Activated B cell treated with CpG ODN at 0.5 μM for 24 hours (primary cell): ENCODE measurements at regions not wholly inside any gene's neighbourhood (a gene's known extent, or its start where the extent isn't known, plus 50 kb on each side); places are given as distances from the start of the nearest gene placed in this dataset.

ENCODE experiments used
- ATAC-seq: fragments of 200-7000 bp; cut with Tn5 transposase; one replicate; pipeline ENCODE4 v1.10.0; 2021; ENCODE audit warnings: low read depth, mild to moderate bottlenecking, moderate library complexity
- CTCF ChIA-PET: fragments of 350-600 bp; sonication (Branson Sonifier 250); formaldehyde crosslinking; loops from one replicate; lab custom pipeline; 2021; ENCODE audit warnings: antibody characterized with exemption; lab: Charles Lee
- POLR2A ChIA-PET: fragments of 350-600 bp; sonication (Branson Sonifier 250); formaldehyde crosslinking; loops from one replicate; lab custom pipeline; 2021; ENCODE audit warnings: antibody characterized with exemption; lab: Charles Lee
- DNase-seq: peaks from one replicate; pipeline ENCODE4 v3.0.0; 2022
- H3K27ac Mint-ChIP-seq: one replicate; pipeline ENCODE4 v1.8.0; 2020; ENCODE audit warnings: mixed read lengths
- H3K27me3 Mint-ChIP-seq: one replicate; pipeline ENCODE4 v1.8.0; 2021; ENCODE audit warnings: mixed read lengths
- H3K36me3 Mint-ChIP-seq: one replicate; pipeline ENCODE4 v1.8.0; 2021; ENCODE audit warnings: low read depth, mixed read lengths
- H3K4me1 Mint-ChIP-seq: one replicate; pipeline ENCODE4 v1.8.0; 2021; ENCODE audit warnings: mixed read lengths
- H3K4me3 Mint-ChIP-seq: one replicate; pipeline ENCODE4 v1.8.0; 2020; ENCODE audit warnings: mild to moderate bottlenecking, mixed read lengths
- H3K9me3 Mint-ChIP-seq: one replicate; pipeline ENCODE4 v1.8.0; 2020; ENCODE audit warnings: mixed read lengths
- intact Hi-C: fragments of 100-400 bp; cut with micrococcal nuclease; formaldehyde crosslinking; loops from one replicate; pipeline ENCODE4 v1.15.1; 2024
- TF ChIP-seq, protein P1 (sequence below): fragments of 200-600 bp; IDR thresholded peaks from one replicate; pipeline ENCODE4 v1.8.0; 2022; ENCODE audit warnings: antibody characterized with exemption, mild to moderate bottlenecking

DNA sequence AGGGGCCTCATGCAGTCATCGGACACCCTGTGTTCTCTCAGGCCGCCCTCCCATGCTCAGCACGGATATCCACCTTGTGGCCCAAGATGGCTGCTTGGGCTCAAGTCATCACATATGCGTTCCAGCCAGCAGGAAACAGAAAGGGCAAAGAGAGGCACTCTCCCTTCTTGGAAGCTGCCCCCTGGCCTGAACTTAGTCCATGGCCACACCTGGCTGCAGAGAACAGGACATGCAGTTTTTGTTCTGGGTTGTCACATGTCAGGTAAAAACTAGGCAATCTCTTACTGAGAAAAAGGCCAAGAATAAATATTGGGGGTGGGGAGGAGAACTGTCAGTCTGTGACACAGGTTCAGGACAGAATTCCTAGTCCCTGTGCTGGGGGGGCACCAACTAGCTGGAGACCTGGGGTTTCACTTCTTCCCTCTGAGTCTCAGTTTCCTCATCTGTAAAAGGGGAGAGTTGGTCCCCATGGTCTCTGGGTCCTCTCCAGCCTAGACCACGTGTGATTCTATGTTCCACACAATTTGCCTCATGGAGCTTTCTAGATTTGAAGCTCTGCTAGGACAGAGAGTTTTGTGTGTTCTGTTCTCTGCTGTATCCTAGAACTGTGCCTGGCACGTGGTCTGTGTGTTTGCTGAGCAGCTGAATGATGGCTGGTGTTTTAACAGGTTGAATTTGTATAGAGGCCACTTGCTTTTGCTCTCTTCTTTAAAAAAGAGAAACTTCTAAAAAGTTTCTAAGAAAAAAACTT, 107.2 kb upstream of the ANO1 start:
- H3K4me1 Mint-ChIP-seq, result peaks cover 24% of the 10 kb centered on the region
- TF ChIP-seq, protein P1, sequence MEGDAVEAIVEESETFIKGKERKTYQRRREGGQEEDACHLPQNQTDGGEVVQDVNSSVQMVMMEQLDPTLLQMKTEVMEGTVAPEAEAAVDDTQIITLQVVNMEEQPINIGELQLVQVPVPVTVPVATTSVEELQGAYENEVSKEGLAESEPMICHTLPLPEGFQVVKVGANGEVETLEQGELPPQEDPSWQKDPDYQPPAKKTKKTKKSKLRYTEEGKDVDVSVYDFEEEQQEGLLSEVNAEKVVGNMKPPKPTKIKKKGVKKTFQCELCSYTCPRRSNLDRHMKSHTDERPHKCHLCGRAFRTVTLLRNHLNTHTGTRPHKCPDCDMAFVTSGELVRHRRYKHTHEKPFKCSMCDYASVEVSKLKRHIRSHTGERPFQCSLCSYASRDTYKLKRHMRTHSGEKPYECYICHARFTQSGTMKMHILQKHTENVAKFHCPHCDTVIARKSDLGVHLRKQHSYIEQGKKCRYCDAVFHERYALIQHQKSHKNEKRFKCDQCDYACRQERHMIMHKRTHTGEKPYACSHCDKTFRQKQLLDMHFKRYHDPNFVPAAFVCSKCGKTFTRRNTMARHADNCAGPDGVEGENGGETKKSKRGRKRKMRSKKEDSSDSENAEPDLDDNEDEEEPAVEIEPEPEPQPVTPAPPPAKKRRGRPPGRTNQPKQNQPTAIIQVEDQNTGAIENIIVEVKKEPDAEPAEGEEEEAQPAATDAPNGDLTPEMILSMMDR, result no peak
- POLR2A ChIA-PET, result no interaction called here
- H3K9me3 Mint-ChIP-seq, result no peaks in the 10 kb centered on the region
- DNase-seq, result no peak
- H3K36me3 Mint-ChIP-seq, result no peaks in the 10 kb centered on the region
- CTCF ChIA-PET, result no interaction called here
- H3K27me3 Mint-ChIP-seq, result peaks cover 8% of the 10 kb centered on the region
- intact Hi-C loops, result no loop called here
- no peak overlapping the region for H3K27ac Mint-ChIP-seq
- H3K4me3 Mint-ChIP-seq, result no peak overlapping the region
- ATAC-seq, result no peak

DNA sequence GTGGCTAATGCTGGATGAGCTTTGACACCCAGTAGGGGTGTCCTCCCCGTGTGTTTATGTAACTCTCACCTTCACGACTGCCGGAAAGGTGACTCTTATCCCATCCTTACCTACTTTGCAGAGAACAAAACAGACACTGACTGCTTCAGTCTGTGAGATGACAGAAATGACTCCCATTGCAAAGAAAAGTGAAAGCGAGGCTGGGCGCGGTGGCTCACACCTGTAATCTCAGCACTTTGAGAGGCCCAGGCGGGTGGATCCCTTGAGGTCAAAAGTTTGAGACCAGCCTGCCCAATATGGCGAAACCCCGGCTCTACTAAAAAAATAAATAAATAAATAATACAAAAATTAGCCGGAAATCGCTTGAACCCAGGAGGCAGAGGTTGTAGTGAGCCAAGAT, 106.4 kb upstream of the ANO1 start:
- no peak for DNase-seq
- no peak for ATAC-seq
- Mint-ChIP-seq H3K9me3 (no peaks in the 10 kb centered on the region), H3K4me3 (no peak overlapping the region), H3K27ac (no peak overlapping the region), H3K4me1 (peaks cover 24% of the 10 kb centered on the region), H3K36me3 (no peaks in the 10 kb centered on the region), H3K27me3 (peaks cover 8% of the 10 kb centered on the region)
- POLR2A ChIA-PET, result no interaction called here
- intact Hi-C loops, result no loop called here
- CTCF ChIA-PET, result no interaction called here
- TF ChIP-seq, protein P1, result no peak

DNA sequence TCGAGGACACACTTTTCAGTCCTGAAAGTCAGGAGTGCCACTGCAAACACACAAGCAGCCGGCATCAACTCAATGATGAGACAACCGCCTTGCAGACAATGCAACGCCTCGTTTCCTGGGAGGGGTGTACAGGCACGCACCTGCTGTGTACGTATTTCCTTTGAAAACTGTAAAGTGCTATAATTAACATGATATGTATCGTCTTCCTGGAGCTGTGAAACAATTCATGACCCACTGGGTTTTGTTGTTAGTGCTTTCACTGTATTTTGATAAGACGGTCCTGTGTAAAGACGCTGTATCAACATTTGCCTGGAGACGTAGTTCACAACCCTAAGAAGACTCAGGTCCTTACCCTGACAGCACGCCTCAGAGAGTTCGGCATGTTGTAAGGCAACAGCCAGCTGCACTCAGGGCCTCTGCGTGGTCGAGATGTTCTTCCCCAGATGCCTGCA, 105.7 kb upstream of the ANO1 start:
- H3K27ac Mint-ChIP-seq, result peak overlapping the region; percentile 54
- DNase-seq, result no peak
- peaks cover 8% of the 10 kb centered on the region for H3K27me3 Mint-ChIP-seq
- no peaks in the 10 kb centered on the region for H3K36me3 Mint-ChIP-seq
- intact Hi-C loops, result no loop called here
- POLR2A ChIA-PET, result no interaction called here
- peak; percentile 66 for ATAC-seq
- TF ChIP-seq, protein P1, result no peak
- H3K4me1 Mint-ChIP-seq, result peaks cover 24% of the 10 kb centered on the region
- H3K9me3 Mint-ChIP-seq, result no peaks in the 10 kb centered on the region
- CTCF ChIA-PET, result no interaction called here
- peak overlapping the region; percentile 21 for H3K4me3 Mint-ChIP-seq

DNA sequence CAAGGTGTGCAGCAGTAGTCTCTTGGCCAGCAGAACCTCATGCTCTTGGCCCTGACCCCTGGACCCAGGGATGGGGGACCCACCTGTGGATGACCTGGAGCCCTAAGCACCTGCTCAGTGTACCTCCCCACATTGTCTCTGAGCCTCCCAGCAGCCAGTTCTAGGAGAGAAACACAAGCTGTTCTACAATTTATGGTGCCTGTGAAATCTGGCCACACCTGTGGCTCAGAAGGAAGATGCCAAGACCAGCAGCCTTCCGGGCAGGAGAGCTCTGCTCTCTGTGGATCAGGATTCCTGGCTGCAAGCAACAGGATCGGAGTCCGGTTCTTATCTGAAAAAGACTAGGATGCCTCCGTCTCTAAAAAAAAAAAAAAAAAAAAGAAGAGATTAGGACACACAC, 103.6 kb upstream of the ANO1 start:
- POLR2A ChIA-PET, result no interaction called here
- Mint-ChIP-seq H3K4me1 (peaks cover 24% of the 10 kb centered on the region), H3K27ac (no peak overlapping the region), H3K36me3 (no peaks in the 10 kb centered on the region), H3K27me3 (peaks cover 5% of the 10 kb centered on the region), H3K9me3 (no peaks in the 10 kb centered on the region), H3K4me3 (no peak overlapping the region)
- CTCF ChIA-PET, result no interaction called here
- intact Hi-C loops, result no loop called here
- no peak for DNase-seq
- no peak for ATAC-seq
- TF ChIP-seq, protein P1, result no peak

DNA sequence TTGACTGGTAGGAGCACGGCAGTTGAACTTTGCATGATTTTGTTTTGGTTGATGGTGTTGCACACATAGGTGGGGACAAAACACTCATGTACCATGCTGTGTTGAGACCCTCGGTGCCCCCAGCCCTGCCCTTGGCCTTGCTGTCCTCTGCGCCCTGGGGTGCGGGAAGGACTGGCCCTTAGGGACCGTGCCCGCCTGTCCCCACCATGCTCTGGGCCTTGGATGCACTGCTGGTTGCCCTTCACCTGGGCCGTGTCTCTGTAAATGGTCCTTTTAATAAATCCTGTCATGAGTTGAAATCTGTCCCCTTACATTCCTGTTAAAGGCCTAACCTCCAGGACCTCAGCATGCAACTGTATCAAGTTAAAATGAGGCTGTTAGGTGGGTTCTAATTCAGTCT, 102.3 kb upstream of the ANO1 start:
- peaks cover 14% of the 10 kb centered on the region for H3K4me1 Mint-ChIP-seq
- TF ChIP-seq, protein P1, result no peak
- ChIA-PET POLR2A (no interaction called here), CTCF (no interaction called here)
- H3K27ac Mint-ChIP-seq, result no peak overlapping the region
- intact Hi-C loops, result no loop called here
- DNase-seq (no peak), ATAC-seq (no peak)
- H3K36me3 Mint-ChIP-seq, result no peaks in the 10 kb centered on the region
- no peaks in the 10 kb centered on the region for H3K27me3 Mint-ChIP-seq
- H3K9me3 Mint-ChIP-seq, result no peaks in the 10 kb centered on the region
- no peak overlapping the region for H3K4me3 Mint-ChIP-seq
